ENCODE measurements at regions not wholly inside any gene's neighbourhood (a gene's known extent, or its start where the extent isn't known, plus 50 kb on each side); places are given as distances from the start of the nearest gene placed in this dataset.

GRCh38 chr1:187588917-187589316, 760.2 kb downstream of the PLA2G4A start:
- TF ChIP-seq RFX5 (IDR thresholded peaks at IDR 0.05): no peak
- TF ChIP-seq CTCF (IDR thresholded peaks at IDR 0.05): no peak
- no peak for TF ChIP-seq HOXA7 (CRISPR knock-in tag; IDR thresholded peaks at IDR 0.05)
- no peak for TF ChIP-seq CEBPB (IDR thresholded peaks at IDR 0.05)
- no peak for TF ChIP-seq POLR2A (IDR thresholded peaks at IDR 0.05; ENCODE audit: low read length)
- TF ChIP-seq SMC3 (IDR thresholded peaks at IDR 0.05): no peak
- TF ChIP-seq RCOR1 (IDR thresholded peaks at IDR 0.05; ENCODE audit: low read depth, low read length): no peak

Data from A549 (cell line).